PFSK-1 (cell line): ENCODE measurements at regions not wholly inside any gene's neighbourhood (a gene's known extent, or its start where the extent isn't known, plus 50 kb on each side); places are given as distances from the start of the nearest gene placed in this dataset.

ENCODE experiments used
- FOXP2 ChIP-seq: optimal IDR thresholded peaks from 2 replicates; pipeline ENCODE3; 2011; ENCODE audit warnings: borderline replicate concordance, control low read depth, inconsistent platforms; ENCODE audit not compliant: insufficient read depth; ENCODE audit errors: extremely low read length, extremely low read depth
- POLR2AphosphoS5 ChIP-seq: IDR thresholded peaks from 2 replicates; pipeline ENCODE4 v1.6.1; 2012; ENCODE audit warnings: low read depth, mild to moderate bottlenecking, control low read depth, low read length, moderate library complexity
- SIN3A ChIP-seq: IDR thresholded peaks from 2 replicates; pipeline ENCODE4 v1.6.1; 2012; ENCODE audit warnings: mild to moderate bottlenecking, low read length, moderate library complexity, borderline replicate concordance; ENCODE audit not compliant: insufficient read depth
- TAF1 ChIP-seq: IDR thresholded peaks from 2 replicates; pipeline ENCODE4 v1.6.1; 2012; ENCODE audit warnings: low read length, control low read depth, borderline replicate concordance; ENCODE audit not compliant: insufficient read depth
- TF ChIP-seq, protein P1 (sequence below), 2 experiments: IDR thresholded peaks; 2 replicates each; pipeline versions ENCODE4 v1.6.1 to v1.8.0; 2011 to 2012; ENCODE audit warnings: low read depth in 2 of 2, low read length in 2 of 2, control low read depth in 1 of 2, inconsistent platforms in 1 of 2, mild to moderate bottlenecking in 1 of 2, moderate library complexity in 1 of 2; ENCODE audit not compliant: insufficient read depth in 1 of 2

DNA sequence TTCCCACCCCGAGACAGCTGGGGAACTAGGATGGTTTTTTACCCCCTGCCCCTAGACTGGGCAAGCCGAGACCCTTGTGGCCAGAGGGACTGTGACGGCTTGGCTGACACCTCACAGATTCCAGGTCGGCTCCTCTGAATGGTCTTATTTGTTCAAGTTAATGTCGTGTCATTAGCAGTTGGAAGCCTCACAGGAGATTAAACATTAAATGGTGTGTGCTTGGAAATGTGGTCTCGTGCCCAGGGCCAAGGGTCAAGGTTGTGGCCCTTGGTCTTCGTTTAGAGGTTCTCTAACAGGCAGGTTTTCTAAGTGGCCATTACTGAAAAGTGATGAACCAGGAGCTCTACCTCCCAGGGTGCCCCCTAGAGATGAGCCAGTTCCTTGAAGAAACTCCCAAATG, 61.2 kb upstream of the RXRA start:
- TF ChIP-seq POLR2AphosphoS5: no peak
- TF ChIP-seq, protein P1, sequence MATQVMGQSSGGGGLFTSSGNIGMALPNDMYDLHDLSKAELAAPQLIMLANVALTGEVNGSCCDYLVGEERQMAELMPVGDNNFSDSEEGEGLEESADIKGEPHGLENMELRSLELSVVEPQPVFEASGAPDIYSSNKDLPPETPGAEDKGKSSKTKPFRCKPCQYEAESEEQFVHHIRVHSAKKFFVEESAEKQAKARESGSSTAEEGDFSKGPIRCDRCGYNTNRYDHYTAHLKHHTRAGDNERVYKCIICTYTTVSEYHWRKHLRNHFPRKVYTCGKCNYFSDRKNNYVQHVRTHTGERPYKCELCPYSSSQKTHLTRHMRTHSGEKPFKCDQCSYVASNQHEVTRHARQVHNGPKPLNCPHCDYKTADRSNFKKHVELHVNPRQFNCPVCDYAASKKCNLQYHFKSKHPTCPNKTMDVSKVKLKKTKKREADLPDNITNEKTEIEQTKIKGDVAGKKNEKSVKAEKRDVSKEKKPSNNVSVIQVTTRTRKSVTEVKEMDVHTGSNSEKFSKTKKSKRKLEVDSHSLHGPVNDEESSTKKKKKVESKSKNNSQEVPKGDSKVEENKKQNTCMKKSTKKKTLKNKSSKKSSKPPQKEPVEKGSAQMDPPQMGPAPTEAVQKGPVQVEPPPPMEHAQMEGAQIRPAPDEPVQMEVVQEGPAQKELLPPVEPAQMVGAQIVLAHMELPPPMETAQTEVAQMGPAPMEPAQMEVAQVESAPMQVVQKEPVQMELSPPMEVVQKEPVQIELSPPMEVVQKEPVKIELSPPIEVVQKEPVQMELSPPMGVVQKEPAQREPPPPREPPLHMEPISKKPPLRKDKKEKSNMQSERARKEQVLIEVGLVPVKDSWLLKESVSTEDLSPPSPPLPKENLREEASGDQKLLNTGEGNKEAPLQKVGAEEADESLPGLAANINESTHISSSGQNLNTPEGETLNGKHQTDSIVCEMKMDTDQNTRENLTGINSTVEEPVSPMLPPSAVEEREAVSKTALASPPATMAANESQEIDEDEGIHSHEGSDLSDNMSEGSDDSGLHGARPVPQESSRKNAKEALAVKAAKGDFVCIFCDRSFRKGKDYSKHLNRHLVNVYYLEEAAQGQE (IDR thresholded peaks at IDR 0.05; ENCODE audit: insufficient read depth in 1 of 2, low read depth in 2 of 2, low read length in 2 of 2): no peak
- TF ChIP-seq FOXP2: no peak
- no peak for TF ChIP-seq SIN3A
- TF ChIP-seq TAF1: no peak

DNA sequence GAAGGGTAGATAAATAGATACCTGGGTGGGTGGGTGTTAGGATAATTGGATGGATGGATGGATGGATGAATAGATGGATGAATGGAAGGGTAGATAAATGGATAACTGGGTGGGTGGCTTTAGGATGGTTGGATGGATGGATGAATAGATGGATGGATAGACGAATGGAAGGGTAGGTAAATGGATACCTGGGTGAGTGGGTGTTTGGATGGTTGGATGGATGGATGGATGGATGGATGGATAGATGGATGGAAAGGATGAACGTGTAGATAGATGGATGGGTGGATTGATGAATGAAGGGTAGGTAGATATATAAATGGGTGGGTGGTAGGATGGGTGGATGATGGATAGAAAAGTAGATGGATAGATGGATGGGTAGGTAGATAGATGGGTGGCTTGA, 59.8 kb upstream of the RXRA start:
- TF ChIP-seq FOXP2 (no peak), POLR2AphosphoS5 (no peak), TAF1 (no peak), SIN3A (no peak)
- TF ChIP-seq, protein P1 (IDR thresholded peaks at IDR 0.05; ENCODE audit: insufficient read depth in 1 of 2, low read depth in 2 of 2, low read length in 2 of 2): no peak

GRCh38 chr9:134267305-134267880, 58.9 kb upstream of the RXRA start:
- TF ChIP-seq, protein P1 (IDR thresholded peaks at IDR 0.05; ENCODE audit: insufficient read depth in 1 of 2, low read depth in 2 of 2, low read length in 2 of 2): no peak
- TF ChIP-seq SIN3A: no peak

DNA sequence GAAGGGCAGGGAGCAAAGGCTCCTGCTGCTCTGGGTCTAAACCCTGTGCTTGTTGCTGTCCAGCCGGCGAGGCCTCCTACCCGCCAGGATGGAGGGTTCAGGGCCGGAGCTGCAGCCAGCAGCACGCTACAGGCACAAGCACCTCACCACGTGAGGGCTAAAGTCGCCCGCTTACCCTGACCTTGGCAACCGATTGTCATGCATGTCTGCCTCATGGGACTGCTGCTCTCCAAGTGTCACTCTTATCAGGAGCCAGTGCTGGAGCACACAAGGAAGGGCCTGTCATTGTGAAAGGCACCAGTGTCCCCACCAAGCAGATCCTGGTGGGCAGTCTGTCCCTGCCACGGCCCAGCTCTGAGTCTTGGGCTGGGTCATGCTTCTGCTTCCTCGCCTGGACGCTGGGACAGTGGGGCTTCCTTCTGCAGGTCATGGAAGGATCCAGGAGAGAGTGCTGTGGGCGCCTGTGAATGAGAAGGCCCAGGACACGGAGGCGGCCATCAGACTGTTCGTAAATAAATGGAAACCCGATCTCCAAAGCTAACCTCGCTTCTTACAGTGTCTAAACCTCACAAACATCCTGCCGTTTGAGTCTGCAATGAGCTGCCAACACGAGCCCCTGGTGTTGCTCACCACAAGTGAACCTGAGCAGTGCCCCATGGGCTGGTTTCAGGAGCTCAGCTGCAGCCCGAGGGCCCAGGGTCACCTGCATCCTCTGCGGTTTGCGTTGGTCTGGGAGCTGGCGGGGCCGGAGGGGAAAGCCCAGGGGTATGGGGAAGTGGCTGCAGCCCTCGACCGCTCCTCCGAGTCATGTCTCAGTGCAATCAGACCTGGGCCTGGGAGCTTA, 58.2 kb upstream of the RXRA start:
- TF ChIP-seq, protein P1 (IDR thresholded peaks at IDR 0.05; ENCODE audit: insufficient read depth in 1 of 2, low read depth in 2 of 2, low read length in 2 of 2): no peak
- no peak for TF ChIP-seq SIN3A
- no peak for TF ChIP-seq POLR2AphosphoS5
- TF ChIP-seq TAF1: no peak
- no peak for TF ChIP-seq FOXP2

DNA sequence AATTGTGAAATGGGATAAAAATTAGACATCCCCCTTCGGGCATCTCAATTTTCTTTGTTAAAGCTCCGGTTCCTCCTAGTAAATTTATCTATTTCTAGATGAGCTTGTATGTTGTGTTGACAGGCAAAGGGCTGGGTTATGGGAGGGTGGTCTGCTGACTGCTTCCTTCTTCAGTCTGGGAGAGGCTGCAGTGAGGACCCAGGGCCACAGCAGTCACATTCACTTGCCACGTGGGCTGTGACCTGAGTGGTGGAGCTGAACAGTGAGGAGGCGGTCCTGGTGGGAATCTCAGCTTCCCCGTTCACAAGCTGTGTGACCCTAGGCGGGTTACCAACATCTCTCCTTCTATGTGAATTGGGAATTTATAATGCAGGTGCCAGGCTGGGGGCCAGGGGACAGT, 57.5 kb upstream of the RXRA start:
- no peak for TF ChIP-seq FOXP2
- no peak for TF ChIP-seq POLR2AphosphoS5
- no peak for TF ChIP-seq SIN3A
- TF ChIP-seq TAF1: no peak
- TF ChIP-seq, protein P1 (IDR thresholded peaks at IDR 0.05; ENCODE audit: insufficient read depth in 1 of 2, low read depth in 2 of 2, low read length in 2 of 2): no peak
